ENCODE measurements at regions not wholly inside any gene's neighbourhood (a gene's known extent, or its start where the extent isn't known, plus 50 kb on each side); places are given as distances from the start of the nearest gene placed in this dataset.

DNA sequence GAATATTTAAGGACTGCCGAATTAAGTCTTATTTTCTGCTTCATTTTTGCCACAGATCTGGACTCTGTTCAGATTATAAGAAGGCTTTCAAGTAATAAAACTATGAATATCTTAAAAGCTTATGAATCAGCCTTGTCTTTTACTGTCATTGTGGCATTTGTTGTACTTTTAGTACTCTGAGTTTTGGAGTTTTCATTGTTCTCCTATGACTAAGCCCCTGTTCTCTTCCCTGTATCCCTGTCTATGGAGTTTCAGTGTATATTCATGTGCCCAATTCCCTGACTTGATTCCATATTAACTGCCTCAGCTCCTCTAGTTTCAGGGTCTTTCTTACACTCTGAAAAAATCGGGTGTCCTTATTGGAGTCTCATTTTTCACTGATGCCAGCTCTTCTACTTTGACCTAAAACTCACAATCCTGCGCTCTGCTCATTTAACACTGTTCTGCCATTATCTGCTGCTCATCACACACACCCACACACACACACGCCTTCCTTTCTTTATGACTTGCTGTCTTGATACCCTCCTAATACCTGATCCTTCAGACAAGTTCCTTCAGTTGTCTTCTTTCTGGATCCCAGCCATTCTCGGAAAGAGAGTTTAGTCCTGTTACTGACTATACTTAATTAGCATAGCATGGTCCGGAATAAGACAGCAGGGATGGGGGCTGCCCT, 511.8 kb downstream of the CPS1 start:
- DNase-seq (ENCODE audit: low read depth, low spot score), result no peak
- no peak overlapping the region for H2AFZ ChIP-seq (ENCODE audit: low read depth, low read length, poor library complexity, severe bottlenecking)
- TF ChIP-seq, protein P1, sequence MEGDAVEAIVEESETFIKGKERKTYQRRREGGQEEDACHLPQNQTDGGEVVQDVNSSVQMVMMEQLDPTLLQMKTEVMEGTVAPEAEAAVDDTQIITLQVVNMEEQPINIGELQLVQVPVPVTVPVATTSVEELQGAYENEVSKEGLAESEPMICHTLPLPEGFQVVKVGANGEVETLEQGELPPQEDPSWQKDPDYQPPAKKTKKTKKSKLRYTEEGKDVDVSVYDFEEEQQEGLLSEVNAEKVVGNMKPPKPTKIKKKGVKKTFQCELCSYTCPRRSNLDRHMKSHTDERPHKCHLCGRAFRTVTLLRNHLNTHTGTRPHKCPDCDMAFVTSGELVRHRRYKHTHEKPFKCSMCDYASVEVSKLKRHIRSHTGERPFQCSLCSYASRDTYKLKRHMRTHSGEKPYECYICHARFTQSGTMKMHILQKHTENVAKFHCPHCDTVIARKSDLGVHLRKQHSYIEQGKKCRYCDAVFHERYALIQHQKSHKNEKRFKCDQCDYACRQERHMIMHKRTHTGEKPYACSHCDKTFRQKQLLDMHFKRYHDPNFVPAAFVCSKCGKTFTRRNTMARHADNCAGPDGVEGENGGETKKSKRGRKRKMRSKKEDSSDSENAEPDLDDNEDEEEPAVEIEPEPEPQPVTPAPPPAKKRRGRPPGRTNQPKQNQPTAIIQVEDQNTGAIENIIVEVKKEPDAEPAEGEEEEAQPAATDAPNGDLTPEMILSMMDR (IDR thresholded peaks at IDR 0.05 in 2 of 3, conservative IDR thresholded peaks at IDR 0.05 in 1 of 3; ENCODE audit: borderline replicate concordance in 1 of 3, insufficient read depth in 1 of 3, low read depth in 2 of 3, low read length in 2 of 3), result no peak
- TF ChIP-seq SIN3A (IDR thresholded peaks at IDR 0.05; ENCODE audit: low read depth), result no peak
- RAD21 ChIA-PET (ENCODE audit: low non-redundant PET in 1 of 2, low total read pairs in 2 of 2, uncharacterized antibody in 2 of 2, unreplicated experiment in 2 of 2), result no interaction called here
- no peak overlapping the region for H3K9ac ChIP-seq (ENCODE audit: low read length)
- H3K79me2 ChIP-seq (ENCODE audit: insufficient read depth, low read length), result no peaks in the 10 kb centered on the region
- no peaks in the 10 kb centered on the region for H3K4me1 ChIP-seq (ENCODE audit: control insufficient read depth in 1 of 2, insufficient read depth in 2 of 2, low read length in 2 of 2)
- H3K27me3 ChIP-seq (ENCODE audit: insufficient read depth, low read length), result no peaks in the 10 kb centered on the region
- no peaks in the 10 kb centered on the region for H4K20me1 ChIP-seq (ENCODE audit: insufficient read depth)
- POLR2A ChIA-PET, result no interaction called here
- no peak overlapping the region for H3K4me3 ChIP-seq (replicated peaks in 1 of 2; ENCODE audit: low read depth in 1 of 2, low read length in 2 of 2)
- no peaks in the 10 kb centered on the region for H3K9me2 ChIP-seq (ENCODE audit: insufficient read depth)
- no peak for ATAC-seq
- no peak overlapping the region for H3K4me2 ChIP-seq (ENCODE audit: low read length)
- CTCF ChIA-PET, result no interaction called here
- no peaks in the 10 kb centered on the region for H3K9me3 ChIP-seq (ENCODE audit: control insufficient read depth in 1 of 2, insufficient read depth in 1 of 2, low read depth in 1 of 2, low read length in 2 of 2)
- intact Hi-C loops (cut with micrococcal nuclease), result no loop called here
- H3K36me3 ChIP-seq (ENCODE audit: control insufficient read depth in 1 of 2, insufficient read depth in 2 of 2, low read length in 2 of 2), result no peaks in the 10 kb centered on the region
- no TSS peak for BruUV-seq (replicated peaks)
- no peak overlapping the region for H3K27ac ChIP-seq (ENCODE audit: low read depth, low read length)

DNA sequence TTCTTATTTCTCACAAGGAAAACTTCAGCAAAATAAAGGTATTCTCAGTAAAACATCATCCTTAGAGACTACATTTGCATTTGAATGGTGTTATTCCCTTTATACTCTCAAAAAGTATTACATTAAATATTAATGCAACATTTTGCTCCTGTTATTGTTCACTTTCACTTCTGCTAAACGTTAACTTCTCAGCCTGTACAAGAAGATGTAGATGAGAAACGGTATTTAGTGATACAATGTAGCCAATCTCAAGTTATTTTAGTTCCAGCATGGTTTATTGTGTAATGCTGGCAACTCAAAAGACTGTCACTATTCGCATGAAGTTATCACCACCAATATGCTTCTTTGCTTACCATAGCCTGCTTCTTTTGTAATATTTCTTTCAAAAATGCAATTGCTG, 514.1 kb downstream of the CPS1 start:
- no peak for TF ChIP-seq SP1 (IDR thresholded peaks at IDR 0.05; ENCODE audit: low read depth)
- TF ChIP-seq EZH2 (IDR thresholded peaks at IDR 0.05), result no peak
- no peak for TF ChIP-seq SRF (IDR thresholded peaks at IDR 0.05; ENCODE audit: low read depth)
- no peak for TF ChIP-seq FOSL1 (IDR thresholded peaks at IDR 0.05; ENCODE audit: low read depth)
- TF ChIP-seq, protein P2, sequence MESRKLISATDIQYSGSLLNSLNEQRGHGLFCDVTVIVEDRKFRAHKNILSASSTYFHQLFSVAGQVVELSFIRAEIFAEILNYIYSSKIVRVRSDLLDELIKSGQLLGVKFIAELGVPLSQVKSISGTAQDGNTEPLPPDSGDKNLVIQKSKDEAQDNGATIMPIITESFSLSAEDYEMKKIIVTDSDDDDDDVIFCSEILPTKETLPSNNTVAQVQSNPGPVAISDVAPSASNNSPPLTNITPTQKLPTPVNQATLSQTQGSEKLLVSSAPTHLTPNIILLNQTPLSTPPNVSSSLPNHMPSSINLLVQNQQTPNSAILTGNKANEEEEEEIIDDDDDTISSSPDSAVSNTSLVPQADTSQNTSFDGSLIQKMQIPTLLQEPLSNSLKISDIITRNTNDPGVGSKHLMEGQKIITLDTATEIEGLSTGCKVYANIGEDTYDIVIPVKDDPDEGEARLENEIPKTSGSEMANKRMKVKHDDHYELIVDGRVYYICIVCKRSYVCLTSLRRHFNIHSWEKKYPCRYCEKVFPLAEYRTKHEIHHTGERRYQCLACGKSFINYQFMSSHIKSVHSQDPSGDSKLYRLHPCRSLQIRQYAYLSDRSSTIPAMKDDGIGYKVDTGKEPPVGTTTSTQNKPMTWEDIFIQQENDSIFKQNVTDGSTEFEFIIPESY (IDR thresholded peaks at IDR 0.05; ENCODE audit: extremely low read depth, insufficient replicate concordance, low read length), result no peak
- TF ChIP-seq, protein P3, sequence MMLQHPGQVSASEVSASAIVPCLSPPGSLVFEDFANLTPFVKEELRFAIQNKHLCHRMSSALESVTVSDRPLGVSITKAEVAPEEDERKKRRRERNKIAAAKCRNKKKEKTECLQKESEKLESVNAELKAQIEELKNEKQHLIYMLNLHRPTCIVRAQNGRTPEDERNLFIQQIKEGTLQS (IDR thresholded peaks at IDR 0.05), result no peak
- TF ChIP-seq POLR2AphosphoS5 (IDR thresholded peaks at IDR 0.05; ENCODE audit: low read depth, low read length), result no peak
- TF ChIP-seq CBX3 (IDR thresholded peaks at IDR 0.05; ENCODE audit: low read depth), result no peak
- no peak for TF ChIP-seq SIN3A (IDR thresholded peaks at IDR 0.05; ENCODE audit: low read depth)
- TF ChIP-seq, protein P4, sequence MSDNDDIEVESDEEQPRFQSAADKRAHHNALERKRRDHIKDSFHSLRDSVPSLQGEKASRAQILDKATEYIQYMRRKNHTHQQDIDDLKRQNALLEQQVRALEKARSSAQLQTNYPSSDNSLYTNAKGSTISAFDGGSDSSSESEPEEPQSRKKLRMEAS (IDR thresholded peaks at IDR 0.05), result no peak
- TF ChIP-seq EGR1 (IDR thresholded peaks at IDR 0.05; ENCODE audit: low read depth), result no peak
- Histone ChIP-seq H3K4me2 (ENCODE audit: low read length) (no peak overlapping the region), H3K4me1 (ENCODE audit: control insufficient read depth in 1 of 2, insufficient read depth in 2 of 2, low read length in 2 of 2) (no peaks in the 10 kb centered on the region), H3K9me3 (ENCODE audit: control insufficient read depth in 1 of 2, insufficient read depth in 1 of 2, low read depth in 1 of 2, low read length in 2 of 2) (no peaks in the 10 kb centered on the region), H3K9ac (ENCODE audit: low read length) (no peak overlapping the region), H4K20me1 (ENCODE audit: insufficient read depth) (no peaks in the 10 kb centered on the region), H3K27me3 (ENCODE audit: insufficient read depth, low read length) (no peaks in the 10 kb centered on the region), H3K9me2 (ENCODE audit: insufficient read depth) (no peaks in the 10 kb centered on the region), H2AFZ (ENCODE audit: low read depth, low read length, poor library complexity, severe bottlenecking) (no peak overlapping the region), H3K4me3 (replicated peaks in 1 of 2; ENCODE audit: low read depth in 1 of 2, low read length in 2 of 2) (no peak overlapping the region), H3K27ac (ENCODE audit: low read depth, low read length) (no peak overlapping the region), H3K79me2 (ENCODE audit: insufficient read depth, low read length) (no peaks in the 10 kb centered on the region), H3K36me3 (ENCODE audit: control insufficient read depth in 1 of 2, insufficient read depth in 2 of 2, low read length in 2 of 2) (no peaks in the 10 kb centered on the region)
- ChIA-PET CTCF (no interaction called here), RAD21 (ENCODE audit: low non-redundant PET in 1 of 2, low total read pairs in 2 of 2, uncharacterized antibody in 2 of 2, unreplicated experiment in 2 of 2) (interaction anchor here in 1 of 2 experiments (0.7 kb wide), 1 partner anchor 72 kb away, joined by 3 read pairs; no protein-coding TSS in a partner anchor), POLR2A (no interaction called here)
- ATAC-seq, result no peak
- no TSS peak for BruUV-seq (replicated peaks)
- DNase-seq (ENCODE audit: low read depth, low spot score), result no peak
- intact Hi-C loops (cut with micrococcal nuclease), result no loop called here

Measured in HCT116 (cell line).